ENCODE measurements at regions not wholly inside any gene's neighbourhood (a gene's known extent, or its start where the extent isn't known, plus 50 kb on each side); places are given as distances from the start of the nearest gene placed in this dataset.

- TF ChIP-seq, protein P1, sequence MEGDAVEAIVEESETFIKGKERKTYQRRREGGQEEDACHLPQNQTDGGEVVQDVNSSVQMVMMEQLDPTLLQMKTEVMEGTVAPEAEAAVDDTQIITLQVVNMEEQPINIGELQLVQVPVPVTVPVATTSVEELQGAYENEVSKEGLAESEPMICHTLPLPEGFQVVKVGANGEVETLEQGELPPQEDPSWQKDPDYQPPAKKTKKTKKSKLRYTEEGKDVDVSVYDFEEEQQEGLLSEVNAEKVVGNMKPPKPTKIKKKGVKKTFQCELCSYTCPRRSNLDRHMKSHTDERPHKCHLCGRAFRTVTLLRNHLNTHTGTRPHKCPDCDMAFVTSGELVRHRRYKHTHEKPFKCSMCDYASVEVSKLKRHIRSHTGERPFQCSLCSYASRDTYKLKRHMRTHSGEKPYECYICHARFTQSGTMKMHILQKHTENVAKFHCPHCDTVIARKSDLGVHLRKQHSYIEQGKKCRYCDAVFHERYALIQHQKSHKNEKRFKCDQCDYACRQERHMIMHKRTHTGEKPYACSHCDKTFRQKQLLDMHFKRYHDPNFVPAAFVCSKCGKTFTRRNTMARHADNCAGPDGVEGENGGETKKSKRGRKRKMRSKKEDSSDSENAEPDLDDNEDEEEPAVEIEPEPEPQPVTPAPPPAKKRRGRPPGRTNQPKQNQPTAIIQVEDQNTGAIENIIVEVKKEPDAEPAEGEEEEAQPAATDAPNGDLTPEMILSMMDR (IDR thresholded peaks at IDR 0.05), result no peak
Measured at GRCh38 chr10:108624052-108624451, 1299.3 kb downstream of the XPNPEP1 start.

DNA sequence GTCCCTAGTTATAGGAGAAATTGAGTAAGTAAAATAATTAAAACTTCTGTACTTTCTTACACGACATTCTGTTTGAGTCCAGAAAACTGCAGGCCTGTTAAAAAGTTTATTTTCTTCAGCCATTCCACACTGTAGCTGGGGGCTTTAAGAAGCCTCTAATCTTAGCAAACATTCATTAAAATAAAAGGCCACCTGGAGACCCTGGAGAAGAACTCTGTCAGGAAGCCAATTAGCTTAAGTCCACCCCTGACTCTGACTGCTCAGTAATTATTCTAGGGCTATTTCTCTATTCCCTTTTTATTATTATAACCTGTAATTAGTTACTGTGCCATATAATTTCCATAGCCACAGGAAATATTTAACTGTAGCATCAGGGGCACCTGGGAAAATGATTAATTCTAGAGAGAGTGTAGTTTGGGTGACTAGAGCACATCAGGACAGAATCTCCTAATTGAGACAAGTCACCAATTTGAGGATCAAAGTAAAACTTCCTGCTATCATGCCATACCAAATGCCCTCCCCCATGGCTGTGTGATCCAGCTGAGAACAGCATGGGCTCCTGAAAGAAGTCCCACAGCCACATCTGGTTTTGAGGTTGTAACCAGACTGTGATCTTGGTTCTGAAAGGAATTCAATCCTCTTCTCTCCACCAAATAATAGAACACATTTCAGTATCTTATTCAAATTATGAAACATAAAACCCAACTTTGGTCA is 1302.3 kb downstream of the XPNPEP1 start:
- TF ChIP-seq, protein P1 (IDR thresholded peaks at IDR 0.05), result no peak

GRCh38 chr10:108616559-108617285 is 1306.6 kb downstream of the XPNPEP1 start:
- TF ChIP-seq, protein P1 (IDR thresholded peaks at IDR 0.05), result no peak

- TF ChIP-seq, protein P1 (IDR thresholded peaks at IDR 0.05), result no peak
Measured at GRCh38 chr10:108615576-108616320, 1307.6 kb downstream of the XPNPEP1 start.

GRCh38 chr10:108612485-108612884 is 1310.8 kb downstream of the XPNPEP1 start:
- TF ChIP-seq, protein P1 (IDR thresholded peaks at IDR 0.05), result no peak

- TF ChIP-seq, protein P1 (IDR thresholded peaks at IDR 0.05), result no peak
Measured at GRCh38 chr10:108608860-108609259, 1314.5 kb downstream of the XPNPEP1 start.

DNA sequence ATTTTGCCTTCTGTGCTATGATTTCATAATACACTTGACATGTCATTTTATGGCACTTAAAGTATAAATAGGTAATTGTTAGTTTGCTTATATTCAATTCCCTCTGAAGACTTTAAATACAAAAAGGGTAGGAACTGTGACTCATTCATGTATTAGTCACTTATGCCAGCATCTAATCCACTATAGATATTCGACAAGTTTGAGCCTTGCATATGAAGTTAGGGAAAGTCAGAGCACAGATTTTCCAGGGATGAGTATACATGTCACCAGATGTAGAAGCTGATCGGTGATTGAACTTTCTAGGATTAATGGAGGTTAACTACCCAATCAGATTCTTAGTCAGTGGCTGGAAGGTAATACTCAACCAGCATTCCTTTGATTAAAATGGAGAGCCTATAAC is 1321.5 kb downstream of the XPNPEP1 start:
- TF ChIP-seq, protein P1 (IDR thresholded peaks at IDR 0.05), result no peak
